HK-2 (cell line): ENCODE measurements at regions not wholly inside any gene's neighbourhood (a gene's known extent, or its start where the extent isn't known, plus 50 kb on each side); places are given as distances from the start of the nearest gene placed in this dataset.
"Not testable (repeated sequence)": the region's sequence is repeated elsewhere in the genome, so short reads cannot be mapped to it uniquely, and the experiment has no call there.

Experiments
- DNase-seq: peaks from one replicate; pipeline ENCODE4 v3.0.0-alpha.2; 2018; ENCODE audit not compliant: unreplicated experiment

DNA sequence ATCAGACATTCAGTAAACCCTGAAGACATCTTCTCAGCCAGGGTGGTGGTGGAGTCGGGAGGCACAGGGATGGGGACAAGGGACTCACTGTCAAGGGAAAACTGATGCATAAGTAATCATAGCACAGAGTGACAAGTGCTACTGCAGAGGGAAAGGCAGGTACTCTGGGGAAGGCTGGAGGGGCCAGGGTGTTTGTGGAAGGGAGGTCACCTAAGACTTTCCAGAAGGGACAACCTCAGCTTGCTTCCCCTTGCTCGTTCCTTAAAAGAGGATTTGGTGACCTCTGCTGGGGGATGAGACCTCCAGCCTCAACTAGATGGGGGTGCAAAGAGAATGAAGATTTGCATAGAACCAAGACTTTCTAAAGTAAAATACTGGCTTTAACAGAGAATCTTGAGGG, 99.5 kb downstream of the SLC4A3 start:
- no peak for DNase-seq

DNA sequence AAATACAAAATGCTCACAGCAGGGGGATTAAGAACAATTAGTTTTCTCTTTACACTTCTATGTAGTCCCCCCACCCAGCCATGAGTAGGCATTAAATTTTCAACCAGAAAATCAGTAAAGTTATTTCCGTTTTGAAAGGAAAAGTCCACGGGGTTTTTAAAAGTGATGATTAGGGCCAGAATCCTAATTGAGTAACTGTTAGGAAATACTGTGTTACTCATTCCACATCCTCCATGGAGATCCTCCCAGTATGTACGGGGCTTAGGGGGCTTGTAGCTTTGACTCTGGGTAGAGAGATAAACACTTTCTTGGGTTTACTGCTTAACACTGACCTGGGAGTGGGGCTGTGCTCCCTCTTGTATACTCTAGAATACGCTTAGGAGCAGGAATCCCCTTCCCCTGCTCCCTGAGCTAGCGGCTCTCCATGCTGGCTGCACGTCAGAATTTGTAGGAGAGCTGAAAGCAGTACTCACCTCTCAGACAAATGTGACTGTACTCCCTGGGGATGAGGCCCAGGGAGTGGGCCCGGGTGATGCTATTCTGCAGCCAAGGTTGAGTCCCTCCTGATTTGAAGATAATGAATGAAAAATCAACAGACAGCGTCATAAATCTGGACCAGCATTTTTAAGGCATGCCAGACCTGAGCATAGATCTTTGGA, 100.5 kb downstream of the SLC4A3 start:
- no peak for DNase-seq

DNA sequence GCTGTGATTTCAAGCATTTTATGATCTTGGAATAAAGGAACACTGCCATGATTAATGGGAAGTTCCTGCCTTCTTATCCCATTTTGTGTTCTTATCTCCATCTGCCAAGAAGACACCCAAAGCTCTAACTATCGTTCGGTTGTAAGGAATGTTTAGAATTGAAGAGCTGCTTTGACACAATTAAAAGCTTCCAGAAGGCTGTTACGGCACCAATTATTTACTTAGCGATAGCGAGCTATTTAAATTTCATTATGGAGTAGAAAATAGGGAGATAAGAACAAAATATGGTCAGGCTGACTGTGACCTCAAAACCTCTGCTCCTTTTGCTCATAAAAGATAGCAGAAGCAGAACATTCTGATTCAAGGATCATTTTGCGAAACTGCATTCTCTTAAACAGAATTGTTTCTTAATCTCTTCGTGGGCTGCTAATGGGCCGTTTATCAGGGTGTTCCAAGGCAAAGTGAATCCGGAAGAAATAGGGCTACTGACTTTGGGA, 101.6 kb downstream of the SLC4A3 start:
- DNase-seq, result no peak

DNA sequence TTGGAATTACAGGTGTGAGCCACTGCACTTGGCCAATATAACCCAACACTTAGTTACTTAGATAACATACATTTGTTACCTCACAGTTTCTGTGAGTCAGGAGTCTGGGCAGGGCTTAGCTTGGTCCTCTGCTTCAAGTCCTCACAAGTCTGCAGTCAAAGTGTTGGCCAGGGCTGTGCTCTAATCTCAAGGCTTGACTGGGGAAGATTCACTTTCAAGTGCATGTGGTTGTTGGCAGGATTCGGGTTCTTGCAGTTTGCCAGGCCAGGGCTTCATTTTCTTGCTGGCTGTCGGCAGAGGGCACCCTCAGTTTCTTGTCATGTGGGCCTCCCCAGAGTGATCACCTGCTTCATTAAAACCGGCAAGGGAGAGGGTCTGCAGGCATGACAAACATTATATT, 103.7 kb downstream of the SLC4A3 start:
- no peak for DNase-seq

DNA sequence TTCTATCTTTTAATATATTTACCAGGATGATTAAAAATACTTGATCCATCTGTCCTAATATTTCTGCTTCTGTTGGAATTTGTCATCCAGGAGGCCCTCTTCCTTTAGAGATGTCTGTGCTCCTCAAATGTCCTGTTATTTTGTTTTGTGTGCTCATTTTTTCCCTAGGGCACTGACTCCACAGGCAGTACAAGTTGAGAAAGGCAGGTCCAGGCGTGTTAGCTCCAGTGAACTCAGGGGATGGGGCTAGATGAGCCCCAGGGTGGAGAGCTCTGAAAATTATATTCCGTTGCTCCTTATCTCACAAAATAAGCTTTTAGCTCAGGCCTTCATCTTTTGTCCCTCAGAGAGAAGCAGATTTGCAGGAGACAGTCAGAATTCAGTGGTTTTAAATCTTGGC, 105.7 kb downstream of the SLC4A3 start:
- no peak for DNase-seq

DNA sequence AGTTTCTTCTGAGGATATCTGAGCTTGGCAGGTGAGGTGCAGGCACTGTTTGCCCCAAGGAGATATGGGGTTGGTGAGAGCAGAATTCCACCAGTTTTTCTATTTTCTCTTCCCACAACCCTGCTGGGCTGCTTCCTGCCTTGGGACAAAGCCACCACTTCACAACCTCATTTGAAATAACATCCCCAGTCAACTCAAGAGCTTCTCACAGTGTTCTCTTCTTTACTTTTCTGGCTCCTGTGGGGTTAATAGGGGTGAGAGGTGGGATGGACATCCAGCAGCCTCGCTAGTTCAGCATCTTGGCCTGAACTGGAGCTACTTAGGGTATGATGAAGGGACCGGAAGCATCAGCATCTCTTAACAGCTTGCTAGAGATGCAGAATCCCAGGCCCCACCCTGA, 106.3 kb downstream of the SLC4A3 start:
- no peak for DNase-seq

DNA sequence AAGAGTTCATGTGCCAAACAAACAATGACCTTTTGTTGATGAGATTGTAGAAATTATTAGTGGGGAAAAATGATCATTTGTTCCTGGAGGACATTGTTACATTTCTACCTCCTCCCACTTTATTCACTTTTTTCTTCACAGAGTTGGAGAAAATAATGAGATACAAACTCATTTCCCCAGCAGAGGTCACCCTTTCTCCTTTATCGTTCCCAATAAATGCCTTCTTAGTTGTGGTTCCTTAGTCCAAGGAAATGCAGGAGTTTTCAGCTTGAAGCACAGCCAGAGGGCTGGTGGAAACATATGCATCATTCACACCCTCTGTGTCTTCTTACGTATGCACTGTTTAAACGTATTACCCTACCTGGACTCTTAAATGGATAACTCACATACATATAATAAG, 108.8 kb downstream of the SLC4A3 start:
- DNase-seq, result no peak

DNA sequence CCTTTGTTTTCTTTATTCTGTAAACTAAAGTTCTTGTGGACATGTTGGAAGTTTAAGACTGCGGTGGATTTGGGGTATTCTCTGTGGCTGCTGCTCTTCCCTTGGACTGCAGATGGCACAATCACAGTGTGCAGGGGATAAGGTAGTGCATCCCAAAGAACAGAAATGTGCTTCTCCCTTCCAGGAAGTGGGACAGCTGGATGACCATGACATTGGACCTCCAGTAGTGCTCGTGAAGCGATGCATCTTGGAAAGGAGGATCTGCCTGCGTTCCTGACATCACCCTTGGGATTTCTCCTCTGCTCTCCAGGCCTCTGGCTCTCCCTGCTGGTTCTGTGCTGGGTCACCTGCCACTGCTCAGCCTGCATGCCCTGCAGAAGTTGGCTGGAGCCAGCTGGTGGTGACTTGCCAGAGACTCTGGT, 109.9 kb downstream of the SLC4A3 start:
- no peak for DNase-seq

DNA sequence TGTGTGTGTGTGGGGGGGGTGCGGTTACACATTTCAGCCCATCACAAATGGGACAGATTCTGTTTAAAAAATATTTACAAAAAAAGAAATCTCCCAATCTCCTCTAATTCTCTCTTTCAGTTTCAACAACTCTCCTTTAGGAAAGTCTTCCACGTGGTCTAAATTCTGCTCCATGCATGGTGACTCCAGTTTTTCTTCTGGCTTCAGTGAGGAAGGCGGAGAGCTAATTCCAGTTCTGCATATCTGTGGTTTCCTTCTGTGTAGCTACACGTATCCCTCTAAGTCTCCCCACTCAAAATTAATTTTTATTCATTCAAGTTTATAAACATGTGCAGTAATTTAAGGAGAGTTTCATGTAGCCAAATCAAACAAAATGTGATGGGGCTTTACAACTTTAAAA, 111.6 kb downstream of the SLC4A3 start:
- no peak for DNase-seq

DNA sequence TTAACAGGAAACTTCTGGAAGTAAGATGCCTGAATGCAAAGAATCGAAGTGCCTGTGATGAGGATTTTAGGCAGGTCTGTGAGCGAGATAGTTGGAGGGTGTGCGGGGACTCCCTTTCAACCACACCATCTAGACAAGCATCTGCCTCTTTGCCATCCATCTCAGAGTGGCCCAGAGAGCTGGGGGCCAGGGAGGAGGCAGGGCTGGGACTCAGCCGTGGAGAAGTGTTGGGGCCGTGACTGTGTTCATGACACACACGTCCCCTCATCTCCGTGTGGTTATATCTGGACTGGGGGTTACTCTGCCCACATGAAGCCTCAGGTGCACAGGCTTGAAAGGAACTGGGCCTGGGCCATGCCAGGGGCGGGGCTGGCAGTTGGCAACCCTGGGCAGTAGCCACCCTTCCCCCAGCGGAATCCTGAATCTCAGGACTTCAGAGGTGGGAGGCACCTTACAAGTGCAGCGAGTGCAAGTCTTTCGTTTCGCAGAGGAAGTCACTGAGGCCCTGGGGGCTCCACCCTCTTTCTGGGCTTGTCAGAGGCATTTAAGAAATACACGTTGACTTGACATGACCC, 112.5 kb downstream of the SLC4A3 start:
- no peak for DNase-seq

DNA sequence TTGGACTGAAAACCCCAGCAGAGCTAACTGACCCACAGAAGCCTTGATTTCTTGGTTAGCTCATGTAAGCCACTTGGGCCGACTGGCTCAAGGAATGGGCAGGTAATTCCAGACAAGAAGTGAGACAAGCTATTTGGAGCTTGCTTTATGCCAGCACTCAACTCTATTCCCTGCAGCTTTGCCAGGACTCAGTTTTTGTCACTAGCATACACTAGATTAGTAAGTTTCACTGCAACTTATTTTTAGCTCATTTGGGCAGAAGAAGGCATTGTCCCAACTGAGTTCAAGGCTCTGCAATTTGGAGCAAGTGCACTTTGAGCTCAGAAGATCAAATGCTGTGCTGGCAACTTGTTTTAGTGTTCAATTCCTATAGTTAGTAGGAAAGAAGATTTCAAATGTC, 116.1 kb downstream of the SLC4A3 start:
- no peak for DNase-seq

DNA sequence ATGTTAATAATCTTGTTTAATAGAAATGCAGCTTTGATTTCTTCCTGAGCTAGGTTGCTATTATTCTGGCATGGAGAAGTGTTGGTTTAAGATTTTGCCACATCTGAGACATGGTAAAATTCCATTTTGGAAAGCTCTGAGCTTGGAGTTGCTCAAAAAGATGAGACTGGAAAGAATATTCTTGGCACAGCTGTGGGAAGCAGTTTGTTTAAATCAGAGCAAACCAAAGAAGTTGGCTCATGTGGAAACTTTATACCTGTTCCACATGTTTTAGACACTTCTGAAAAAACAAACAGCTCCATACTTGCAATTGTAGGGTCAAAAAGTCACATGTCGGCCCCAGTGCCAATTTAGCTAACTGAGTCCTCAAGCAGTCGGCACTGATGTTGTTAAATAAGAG, 116.6 kb downstream of the SLC4A3 start:
- DNase-seq, result no peak

DNA sequence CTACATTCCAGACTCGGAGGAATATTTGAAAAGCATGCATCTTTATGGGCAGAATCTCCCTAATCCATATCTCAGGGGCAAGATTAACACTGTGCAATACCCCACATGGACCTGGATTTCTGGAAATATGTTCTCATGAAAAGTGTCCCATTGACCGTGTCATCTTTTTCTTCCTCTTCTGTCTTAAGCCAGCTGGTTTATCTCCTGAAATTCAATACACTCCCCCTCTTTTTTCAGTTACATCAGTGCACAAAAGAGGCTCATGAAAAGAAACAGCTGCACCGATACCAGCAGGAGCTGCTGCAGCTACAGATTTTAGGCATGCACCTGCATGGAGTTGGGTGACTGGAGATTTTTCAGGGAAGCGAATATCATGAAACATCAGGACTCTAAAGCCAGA, 117.2 kb downstream of the SLC4A3 start:
- no peak for DNase-seq

DNA sequence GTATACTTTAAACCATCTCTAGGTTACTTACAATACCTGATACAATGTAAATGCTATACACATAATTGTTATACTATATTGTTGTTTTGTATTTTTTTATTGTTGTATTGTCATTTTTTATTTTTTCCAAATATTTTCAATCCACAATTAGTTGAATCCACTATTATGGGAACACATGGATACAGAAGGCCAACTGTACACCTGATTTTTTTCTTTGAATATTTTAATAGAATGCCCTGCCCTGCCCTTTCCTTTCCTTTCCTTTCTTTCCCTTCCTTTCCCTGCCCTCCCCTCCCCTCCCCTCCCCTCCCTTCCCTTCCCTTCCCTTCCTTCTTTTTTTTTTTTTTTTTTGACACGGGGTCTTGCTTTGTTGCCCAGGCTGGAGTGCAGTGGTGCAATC, 120.2 kb downstream of the SLC4A3 start:
- DNase-seq, result no peak

DNA sequence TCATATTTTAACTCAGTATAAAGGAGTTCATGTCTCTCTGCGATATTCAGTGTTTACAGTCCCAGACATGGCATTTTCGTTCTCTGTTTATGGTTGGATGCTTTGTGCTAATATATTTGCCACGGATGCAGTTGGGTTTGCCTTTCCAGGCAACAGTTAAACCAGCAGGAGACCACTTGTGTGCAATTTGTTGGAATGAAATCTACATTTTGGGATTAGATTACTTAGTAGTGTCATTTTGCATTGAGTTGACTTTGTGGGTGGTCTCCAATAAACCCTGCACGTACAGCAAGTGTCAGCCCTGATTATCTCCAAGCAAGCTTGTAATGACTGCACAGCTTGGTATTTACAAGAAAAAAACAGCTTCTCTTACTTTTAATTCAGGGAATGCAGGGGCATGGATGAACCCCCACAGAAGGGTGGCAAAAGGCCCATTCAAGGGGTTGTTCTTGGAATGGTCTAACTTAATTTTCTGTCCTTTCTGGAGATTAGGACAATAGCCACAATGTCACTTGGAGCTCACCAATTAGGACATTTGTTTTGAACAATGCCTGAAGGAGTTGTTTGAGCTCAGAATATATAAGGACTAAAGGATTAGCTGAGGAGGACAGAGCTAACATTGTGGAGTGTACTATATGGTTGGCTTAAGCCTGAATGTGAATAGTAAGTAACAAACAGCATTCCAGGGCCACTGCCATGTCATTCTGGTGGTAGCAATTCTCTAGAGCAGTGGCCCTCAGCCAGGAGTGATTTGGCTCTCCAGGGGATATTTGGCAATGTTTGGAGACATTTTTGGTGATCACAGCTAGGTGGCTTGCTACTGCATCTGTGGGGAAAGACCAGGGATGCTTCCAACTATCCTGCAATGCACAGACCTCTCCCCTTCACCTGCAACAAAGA, 121.5 kb downstream of the SLC4A3 start:
- DNase-seq, result no peak

DNA sequence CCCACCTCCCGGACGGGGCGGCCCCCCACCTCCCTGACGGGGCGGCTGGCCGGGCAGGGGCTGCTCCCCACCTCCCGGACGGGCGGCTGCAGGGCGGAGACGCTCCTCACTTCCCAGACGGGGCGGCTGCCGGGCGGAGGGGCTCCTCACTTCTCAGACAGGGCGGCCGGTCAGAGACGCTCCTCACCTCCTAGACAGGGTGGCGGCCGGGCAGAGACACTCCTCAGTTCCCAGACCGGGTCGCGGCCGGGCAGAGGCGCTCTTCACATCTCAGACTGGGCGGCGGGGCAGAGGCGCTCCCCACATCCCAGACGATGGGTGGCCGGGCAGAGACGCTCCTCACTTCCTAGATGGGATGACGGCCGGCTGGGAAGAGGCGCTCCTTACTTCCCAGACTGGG, 123.7 kb downstream of the SLC4A3 start:
- DNase-seq, result not testable (repeated sequence)

DNA sequence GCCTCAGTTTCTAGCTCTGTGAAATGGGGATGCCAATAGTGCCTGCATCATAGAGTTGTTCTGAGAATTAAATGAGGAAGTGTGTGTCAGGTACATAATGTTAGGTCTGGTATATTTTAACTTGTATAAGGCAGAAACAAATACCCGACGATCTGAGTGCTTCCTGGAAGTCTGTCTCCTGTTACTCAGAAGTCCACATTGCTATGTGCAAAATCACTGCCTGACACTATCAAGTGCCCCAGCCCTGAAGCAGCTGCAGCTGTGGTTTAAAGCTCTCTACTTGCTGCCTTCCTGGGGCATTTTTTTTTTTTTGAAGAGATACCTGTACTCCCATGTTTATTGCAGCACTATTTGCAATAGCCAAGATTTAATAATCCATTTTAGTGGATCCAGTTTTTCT, 125.3 kb downstream of the SLC4A3 start:
- no peak for DNase-seq

DNA sequence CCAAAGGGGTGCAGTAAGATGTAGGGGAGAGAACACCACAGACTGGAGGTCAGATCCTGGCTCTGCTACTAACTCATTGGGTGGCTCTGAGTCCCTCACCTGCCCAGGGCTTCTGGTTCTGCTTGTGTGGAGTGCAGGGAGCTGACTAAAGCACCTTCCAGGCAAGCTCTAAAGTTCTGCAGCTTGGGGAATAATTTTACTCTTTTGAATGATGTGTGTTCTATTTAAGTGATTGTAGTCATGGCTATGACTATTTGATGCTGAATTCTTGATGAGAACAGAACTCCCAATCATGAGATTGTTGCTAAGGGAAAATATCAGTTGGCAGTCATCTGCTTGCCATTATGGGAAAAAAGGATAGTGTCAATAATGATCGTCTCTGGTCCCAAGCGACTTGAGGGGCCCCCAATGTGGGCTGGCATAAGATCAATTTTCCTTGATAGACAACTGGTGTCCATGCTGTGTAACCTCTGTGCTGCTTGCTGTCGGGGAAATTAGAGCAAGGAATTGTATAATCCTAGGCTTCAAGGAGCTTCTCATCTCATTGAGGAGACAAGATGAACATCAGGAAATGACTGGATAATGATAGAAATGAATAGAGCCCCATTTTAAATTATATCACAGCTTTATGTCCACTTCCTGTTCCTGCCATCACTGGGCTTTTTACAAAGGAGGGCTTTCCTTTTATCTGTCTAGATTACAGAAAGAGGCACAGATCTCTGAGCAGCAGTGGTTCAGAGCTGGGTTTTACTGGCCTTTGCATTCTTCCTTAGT, 131.7 kb downstream of the SLC4A3 start:
- no peak for DNase-seq

DNA sequence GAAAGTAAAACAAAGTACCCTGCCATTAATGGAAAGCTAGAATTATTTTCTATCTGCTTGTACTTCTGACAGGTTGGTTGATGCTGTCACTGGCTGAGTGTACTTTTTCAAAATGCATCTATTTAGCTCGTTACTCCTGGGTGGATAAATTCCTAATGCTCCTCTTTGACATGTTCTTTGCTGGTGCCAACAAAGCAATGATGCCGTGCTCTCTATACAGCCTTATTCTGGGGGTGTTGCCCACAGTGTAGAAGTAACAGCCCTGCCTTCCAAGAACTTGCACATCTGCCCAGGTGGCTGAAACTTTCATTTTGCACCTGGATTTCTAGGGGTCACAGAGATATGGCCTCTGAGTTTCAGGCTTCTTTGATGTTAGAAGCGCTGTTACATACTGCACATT, 132.4 kb downstream of the SLC4A3 start:
- no peak for DNase-seq

DNA sequence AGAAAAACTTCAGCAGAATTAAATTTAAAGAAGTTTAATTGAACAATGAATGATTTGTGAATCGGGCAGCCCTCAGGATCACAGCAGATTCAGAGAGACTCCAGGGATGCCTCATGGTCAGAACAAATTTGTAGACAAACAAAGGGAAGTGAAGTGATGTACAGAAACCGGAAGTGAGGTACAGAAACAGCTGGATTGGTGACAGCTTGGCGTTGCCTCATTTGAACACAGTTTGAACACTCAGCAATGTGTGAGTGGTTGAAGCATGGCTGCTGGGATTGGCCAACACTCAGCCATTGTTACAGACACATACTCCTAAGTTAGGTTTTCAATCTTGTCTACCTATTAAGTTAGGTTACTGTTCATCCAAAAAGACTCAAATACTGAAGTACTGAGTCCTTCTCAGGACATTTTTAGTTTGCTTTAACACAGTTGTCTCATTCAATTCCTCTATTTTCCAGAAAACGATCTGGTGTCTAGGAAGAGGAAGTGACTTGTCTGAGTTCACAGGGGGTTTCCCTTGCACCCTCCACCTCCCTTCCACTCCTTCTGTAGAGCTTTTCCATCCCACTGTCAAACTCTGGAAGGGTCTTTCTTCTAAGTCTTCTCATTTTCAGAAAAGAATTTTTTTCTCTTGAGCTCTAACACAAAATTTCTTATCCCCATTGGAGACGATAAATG, 137.9 kb downstream of the SLC4A3 start:
- no peak for DNase-seq

DNA sequence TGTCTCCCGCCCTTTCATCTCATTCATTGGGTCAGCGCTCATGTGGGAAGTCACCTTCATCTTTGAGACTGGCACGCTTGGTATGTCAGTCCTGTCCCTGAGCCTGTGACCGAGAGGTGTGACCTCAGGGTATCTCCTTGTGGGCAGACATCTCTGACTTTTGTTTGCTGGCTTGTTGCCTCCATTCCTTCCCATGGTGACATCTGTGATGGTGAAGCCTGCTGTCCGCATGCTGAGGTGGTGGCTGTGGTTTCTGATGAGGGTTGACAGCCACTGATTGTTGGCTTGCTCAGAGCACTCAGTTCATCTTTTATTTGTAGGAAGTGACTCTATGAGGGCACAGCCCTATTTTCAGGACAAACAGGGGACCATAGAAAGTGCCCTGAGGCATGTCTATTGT, 139.2 kb downstream of the SLC4A3 start:
- DNase-seq, result no peak
